ENCODE measurements at regions not wholly inside any gene's neighbourhood (a gene's known extent, or its start where the extent isn't known, plus 50 kb on each side); places are given as distances from the start of the nearest gene placed in this dataset.

DNA sequence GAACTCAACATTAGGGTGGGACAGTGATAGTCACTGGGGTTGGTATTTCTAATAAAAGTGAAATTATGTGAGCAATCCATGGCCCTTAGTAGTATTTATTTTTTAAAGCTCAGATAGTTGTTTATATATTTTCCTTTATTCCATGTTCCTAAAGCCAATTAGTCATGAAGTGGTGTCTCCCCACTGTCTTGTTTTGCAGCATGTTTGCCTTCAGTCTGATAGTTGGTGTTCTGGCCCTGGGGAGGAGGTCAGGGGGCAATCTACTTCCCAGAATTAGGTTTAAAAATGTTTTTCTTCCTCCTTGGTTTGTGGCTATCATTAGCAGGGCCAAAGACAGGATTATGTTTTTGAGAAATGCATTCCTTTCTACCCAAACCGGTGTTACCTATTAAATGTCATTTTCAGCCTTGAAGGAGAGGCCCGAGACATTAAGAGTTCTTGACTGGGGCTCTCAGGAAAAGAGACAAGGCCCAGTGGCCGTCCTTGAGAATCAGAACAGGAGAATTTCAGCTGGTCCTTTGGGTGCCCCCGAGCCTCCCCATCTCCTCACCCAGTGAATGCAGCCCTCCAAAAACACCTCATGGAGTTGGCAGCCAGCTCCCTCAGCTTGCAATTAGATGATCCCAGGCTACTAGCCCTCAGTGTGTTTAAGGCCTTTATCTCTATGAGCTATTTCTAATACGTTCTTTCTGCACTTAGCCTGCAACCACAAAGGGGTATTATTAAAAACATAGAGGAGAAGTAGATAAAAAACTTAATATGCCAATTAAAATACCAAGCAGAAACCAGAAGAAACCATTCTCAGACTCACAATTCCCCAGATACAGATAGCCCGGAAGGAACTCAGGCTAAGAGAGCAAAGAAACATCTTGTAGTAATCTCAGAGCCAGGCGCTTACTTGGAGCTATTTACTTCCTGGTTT is 71.3 kb upstream of the NGF start (continued):
- TF ChIP-seq, protein P1, sequence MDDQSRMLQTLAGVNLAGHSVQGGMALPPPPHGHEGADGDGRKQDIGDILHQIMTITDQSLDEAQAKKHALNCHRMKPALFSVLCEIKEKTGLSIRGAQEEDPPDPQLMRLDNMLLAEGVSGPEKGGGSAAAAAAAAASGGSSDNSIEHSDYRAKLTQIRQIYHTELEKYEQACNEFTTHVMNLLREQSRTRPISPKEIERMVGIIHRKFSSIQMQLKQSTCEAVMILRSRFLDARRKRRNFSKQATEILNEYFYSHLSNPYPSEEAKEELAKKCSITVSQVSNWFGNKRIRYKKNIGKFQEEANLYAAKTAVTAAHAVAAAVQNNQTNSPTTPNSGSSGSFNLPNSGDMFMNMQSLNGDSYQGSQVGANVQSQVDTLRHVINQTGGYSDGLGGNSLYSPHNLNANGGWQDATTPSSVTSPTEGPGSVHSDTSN (IDR thresholded peaks at IDR 0.05) = no peak
- TF ChIP-seq, protein P2, sequence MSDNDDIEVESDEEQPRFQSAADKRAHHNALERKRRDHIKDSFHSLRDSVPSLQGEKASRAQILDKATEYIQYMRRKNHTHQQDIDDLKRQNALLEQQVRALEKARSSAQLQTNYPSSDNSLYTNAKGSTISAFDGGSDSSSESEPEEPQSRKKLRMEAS (IDR thresholded peaks at IDR 0.05; ENCODE audit: low read depth) = no peak
- TF ChIP-seq RCOR1 (IDR thresholded peaks at IDR 0.05; ENCODE audit: low read length) = no peak
- TF ChIP-seq, protein P3, sequence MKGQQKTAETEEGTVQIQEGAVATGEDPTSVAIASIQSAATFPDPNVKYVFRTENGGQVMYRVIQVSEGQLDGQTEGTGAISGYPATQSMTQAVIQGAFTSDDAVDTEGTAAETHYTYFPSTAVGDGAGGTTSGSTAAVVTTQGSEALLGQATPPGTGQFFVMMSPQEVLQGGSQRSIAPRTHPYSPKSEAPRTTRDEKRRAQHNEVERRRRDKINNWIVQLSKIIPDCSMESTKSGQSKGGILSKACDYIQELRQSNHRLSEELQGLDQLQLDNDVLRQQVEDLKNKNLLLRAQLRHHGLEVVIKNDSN (IDR thresholded peaks at IDR 0.05; ENCODE audit: borderline replicate concordance, low read depth) = no peak
- TF ChIP-seq RXRA (IDR thresholded peaks at IDR 0.05; ENCODE audit: borderline replicate concordance, low read depth) = no peak
- no peak for TF ChIP-seq JUND (IDR thresholded peaks at IDR 0.05)

DNA sequence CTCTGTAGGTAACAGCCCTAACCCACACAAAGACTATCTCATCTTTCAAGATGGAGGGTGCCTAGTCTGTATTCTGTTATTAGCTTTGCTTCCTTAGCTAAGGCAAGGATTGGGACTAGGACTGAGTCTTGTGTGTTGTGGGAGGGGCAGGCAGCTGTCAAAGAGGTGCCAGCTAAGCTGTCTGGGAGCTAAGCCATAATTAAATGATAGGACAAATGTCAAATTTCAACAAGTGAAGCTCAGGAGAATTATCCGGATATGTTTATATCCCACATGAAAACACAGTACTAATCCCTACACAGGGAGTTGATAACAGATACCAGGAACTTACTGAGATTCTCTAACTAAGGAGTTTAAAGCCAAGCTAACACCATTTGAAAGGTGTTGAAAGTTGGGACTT is 70.5 kb upstream of the NGF start:
- no peaks in the 10 kb centered on the region for H4K20me1 ChIP-seq (ENCODE audit: insufficient read depth)
- 93% methylated on average over 1 of the region's 1 CpG for WGBS (ENCODE audit: low lambda C conversion rate)
- no peaks in the 10 kb centered on the region for H3K9me2 ChIP-seq
- TF ChIP-seq TCF12 (IDR thresholded peaks at IDR 0.05) (no peak), MXI1 (IDR thresholded peaks at IDR 0.05; ENCODE audit: low read depth, low read length) (no peak), YY1 (IDR thresholded peaks at IDR 0.05; ENCODE audit: low read depth) (no peak), SIN3A (IDR thresholded peaks at IDR 0.05; ENCODE audit: borderline replicate concordance, low read depth, low read length) (no peak), EZH2phosphoT487 (IDR thresholded peaks at IDR 0.05; ENCODE audit: borderline replicate concordance, low read depth) (no peak), SMC3 (IDR thresholded peaks at IDR 0.05; ENCODE audit: low read depth, low read length) (no peak)
- H3K9me3 ChIP-seq = no peaks in the 10 kb centered on the region
- no peaks in the 10 kb centered on the region for H3K79me2 ChIP-seq (ENCODE audit: insufficient read depth)
- ChIA-PET CTCF (interaction anchor here (1.0 to 1.3 kb wide), 2 partner anchors 17 to 58 kb away, joined by 3 read pairs; no protein-coding TSS in a partner anchor), POLR2A (no interaction called here)
- H3K36me3 ChIP-seq (replicated peaks in 1 of 2; ENCODE audit: control insufficient read depth in 1 of 2, insufficient read depth in 2 of 2, low read length in 1 of 2) = no peaks in the 10 kb centered on the region
- H3K9ac ChIP-seq = no peak overlapping the region
- no peaks in the 10 kb centered on the region for H3K4me1 ChIP-seq (ENCODE audit: control insufficient read depth in 1 of 2, insufficient read depth in 2 of 2, low read depth in 1 of 2, low read length in 1 of 2)
- H3F3A ChIP-seq (replicated peaks; ENCODE audit: insufficient read depth) = no peaks in the 10 kb centered on the region
- H2AFZ ChIP-seq (ENCODE audit: low read depth) = no peak overlapping the region
- H3K4me2 ChIP-seq = no peak overlapping the region
- H3K27ac ChIP-seq (ENCODE audit: low read depth in 2 of 2, low read length in 1 of 2) = no peak overlapping the region
- no peak overlapping the region for H3K4me3 ChIP-seq (ENCODE audit: low read depth in 2 of 2, low read length in 1 of 2)
- no peak for DNase-seq
- no peaks in the 10 kb centered on the region for H3K27me3 ChIP-seq (ENCODE audit: insufficient read depth)

DNA sequence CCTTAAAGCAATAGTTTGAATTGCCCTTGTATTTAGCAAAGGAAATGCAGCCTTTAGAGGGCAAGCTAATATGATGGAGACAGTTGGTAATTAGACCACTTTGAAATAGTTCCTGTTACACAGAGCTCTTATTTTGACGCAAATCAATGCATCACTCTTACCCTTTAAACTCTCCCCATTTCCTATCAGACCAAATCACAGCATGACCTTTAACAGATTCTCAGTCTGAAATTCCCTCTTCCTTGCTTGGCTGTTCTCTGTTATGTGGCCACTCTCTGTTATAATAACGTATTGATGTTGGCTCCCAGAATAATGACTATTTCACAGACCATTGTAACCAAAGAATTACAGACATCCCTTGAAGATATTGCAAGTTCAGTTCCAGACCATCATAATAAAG is 66.9 kb upstream of the NGF start:
- Histone ChIP-seq H3K27me3 (ENCODE audit: insufficient read depth) (no peaks in the 10 kb centered on the region), H3K9me3 (no peaks in the 10 kb centered on the region), H3K9ac (no peak overlapping the region), H3K4me2 (no peak overlapping the region), H3K4me1 (ENCODE audit: control insufficient read depth in 1 of 2, insufficient read depth in 2 of 2, low read depth in 1 of 2, low read length in 1 of 2) (no peaks in the 10 kb centered on the region), H3K9me2 (no peaks in the 10 kb centered on the region), H3K36me3 (replicated peaks in 1 of 2; ENCODE audit: control insufficient read depth in 1 of 2, insufficient read depth in 2 of 2, low read length in 1 of 2) (no peaks in the 10 kb centered on the region), H2AFZ (ENCODE audit: low read depth) (no peak overlapping the region), H3K27ac (ENCODE audit: low read depth in 2 of 2, low read length in 1 of 2) (no peak overlapping the region), H4K20me1 (ENCODE audit: insufficient read depth) (no peaks in the 10 kb centered on the region), H3K79me2 (ENCODE audit: insufficient read depth) (no peaks in the 10 kb centered on the region), H3F3A (replicated peaks; ENCODE audit: insufficient read depth) (no peaks in the 10 kb centered on the region), H3K4me3 (ENCODE audit: low read depth in 2 of 2, low read length in 1 of 2) (no peak overlapping the region)
- 73% methylated on average over 2 of the region's 2 CpGs for WGBS (ENCODE audit: low lambda C conversion rate)
- ChIA-PET POLR2A (no interaction called here), CTCF (interaction anchor here (1.9 kb wide), 1 partner anchor 19 kb away, joined by 4 read pairs; no protein-coding TSS in a partner anchor)
- no peak for DNase-seq
- no peak for TF ChIP-seq MXI1 (IDR thresholded peaks at IDR 0.05; ENCODE audit: low read depth, low read length)
- TF ChIP-seq, protein P4, sequence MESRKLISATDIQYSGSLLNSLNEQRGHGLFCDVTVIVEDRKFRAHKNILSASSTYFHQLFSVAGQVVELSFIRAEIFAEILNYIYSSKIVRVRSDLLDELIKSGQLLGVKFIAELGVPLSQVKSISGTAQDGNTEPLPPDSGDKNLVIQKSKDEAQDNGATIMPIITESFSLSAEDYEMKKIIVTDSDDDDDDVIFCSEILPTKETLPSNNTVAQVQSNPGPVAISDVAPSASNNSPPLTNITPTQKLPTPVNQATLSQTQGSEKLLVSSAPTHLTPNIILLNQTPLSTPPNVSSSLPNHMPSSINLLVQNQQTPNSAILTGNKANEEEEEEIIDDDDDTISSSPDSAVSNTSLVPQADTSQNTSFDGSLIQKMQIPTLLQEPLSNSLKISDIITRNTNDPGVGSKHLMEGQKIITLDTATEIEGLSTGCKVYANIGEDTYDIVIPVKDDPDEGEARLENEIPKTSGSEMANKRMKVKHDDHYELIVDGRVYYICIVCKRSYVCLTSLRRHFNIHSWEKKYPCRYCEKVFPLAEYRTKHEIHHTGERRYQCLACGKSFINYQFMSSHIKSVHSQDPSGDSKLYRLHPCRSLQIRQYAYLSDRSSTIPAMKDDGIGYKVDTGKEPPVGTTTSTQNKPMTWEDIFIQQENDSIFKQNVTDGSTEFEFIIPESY (IDR thresholded peaks at IDR 0.05; ENCODE audit: borderline replicate concordance, low read depth) = no peak
- no peak for TF ChIP-seq TEAD4 (IDR thresholded peaks at IDR 0.05; ENCODE audit: borderline replicate concordance, insufficient read depth)
- no peak for TF ChIP-seq MEF2A (IDR thresholded peaks at IDR 0.05; ENCODE audit: borderline replicate concordance, low read depth)
- no peak for TF ChIP-seq ELF1 (IDR thresholded peaks at IDR 0.05)
- TF ChIP-seq, protein P5, sequence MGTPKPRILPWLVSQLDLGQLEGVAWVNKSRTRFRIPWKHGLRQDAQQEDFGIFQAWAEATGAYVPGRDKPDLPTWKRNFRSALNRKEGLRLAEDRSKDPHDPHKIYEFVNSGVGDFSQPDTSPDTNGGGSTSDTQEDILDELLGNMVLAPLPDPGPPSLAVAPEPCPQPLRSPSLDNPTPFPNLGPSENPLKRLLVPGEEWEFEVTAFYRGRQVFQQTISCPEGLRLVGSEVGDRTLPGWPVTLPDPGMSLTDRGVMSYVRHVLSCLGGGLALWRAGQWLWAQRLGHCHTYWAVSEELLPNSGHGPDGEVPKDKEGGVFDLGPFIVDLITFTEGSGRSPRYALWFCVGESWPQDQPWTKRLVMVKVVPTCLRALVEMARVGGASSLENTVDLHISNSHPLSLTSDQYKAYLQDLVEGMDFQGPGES (IDR thresholded peaks at IDR 0.05; ENCODE audit: low read depth, low read length) = no peak
- TF ChIP-seq, protein P1 (IDR thresholded peaks at IDR 0.05) = no peak
- TF ChIP-seq CHD2 (IDR thresholded peaks at IDR 0.05; ENCODE audit: low read length, partially characterized antibody) = no peak
